Stimulated activated CD4-positive, alpha-beta T cell treated with anti-CD3 and anti-CD28 coated beads, Interleukin-2, amount 100 ng/mL, for 4 hours (primary cell): ENCODE measurements at regions not wholly inside any gene's neighbourhood (a gene's known extent, or its start where the extent isn't known, plus 50 kb on each side); places are given as distances from the start of the nearest gene placed in this dataset.

Experiments used
- DNase-seq: peaks from one replicate; pipeline ENCODE4 v3.0.0-alpha.2; 2020; ENCODE audit warnings: low read depth

- no peak for DNase-seq
Observed at GRCh38 chr5:173719731-173720082, 103.3 kb upstream of the BOD1 start.

DNA sequence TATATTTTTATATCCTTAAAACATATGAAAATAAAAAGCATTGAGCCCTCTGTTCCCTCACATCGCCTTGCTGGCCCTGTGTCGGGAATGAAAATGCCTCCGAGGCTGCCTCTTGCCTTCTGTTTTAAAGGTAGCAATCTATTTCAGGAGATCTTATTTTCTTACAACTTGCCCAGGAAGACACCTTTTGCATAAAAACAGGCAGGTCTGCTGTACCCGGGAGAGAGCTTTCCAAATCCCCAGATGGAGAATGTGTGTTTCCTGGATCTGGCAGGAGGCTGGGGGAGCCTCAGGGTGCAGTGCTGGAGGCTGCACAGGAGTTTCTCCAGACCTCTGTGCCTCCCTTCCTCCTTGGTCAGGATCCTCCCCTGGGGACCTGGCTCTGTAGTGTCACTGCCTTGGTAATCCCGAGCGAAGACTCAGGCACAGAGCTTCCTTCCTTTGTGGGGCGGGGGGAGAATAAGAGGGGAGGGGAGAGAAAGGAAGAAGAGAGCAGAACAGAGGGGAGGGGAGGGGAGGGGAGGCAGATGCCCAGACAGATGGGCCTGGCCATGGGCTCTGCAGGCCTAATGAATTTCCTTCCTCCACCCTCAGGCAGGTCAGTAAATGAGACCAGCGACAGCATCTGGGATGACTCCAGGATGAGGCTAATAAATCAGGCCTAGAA is 104.0 kb upstream of the BOD1 start:
- no peak for DNase-seq

DNA sequence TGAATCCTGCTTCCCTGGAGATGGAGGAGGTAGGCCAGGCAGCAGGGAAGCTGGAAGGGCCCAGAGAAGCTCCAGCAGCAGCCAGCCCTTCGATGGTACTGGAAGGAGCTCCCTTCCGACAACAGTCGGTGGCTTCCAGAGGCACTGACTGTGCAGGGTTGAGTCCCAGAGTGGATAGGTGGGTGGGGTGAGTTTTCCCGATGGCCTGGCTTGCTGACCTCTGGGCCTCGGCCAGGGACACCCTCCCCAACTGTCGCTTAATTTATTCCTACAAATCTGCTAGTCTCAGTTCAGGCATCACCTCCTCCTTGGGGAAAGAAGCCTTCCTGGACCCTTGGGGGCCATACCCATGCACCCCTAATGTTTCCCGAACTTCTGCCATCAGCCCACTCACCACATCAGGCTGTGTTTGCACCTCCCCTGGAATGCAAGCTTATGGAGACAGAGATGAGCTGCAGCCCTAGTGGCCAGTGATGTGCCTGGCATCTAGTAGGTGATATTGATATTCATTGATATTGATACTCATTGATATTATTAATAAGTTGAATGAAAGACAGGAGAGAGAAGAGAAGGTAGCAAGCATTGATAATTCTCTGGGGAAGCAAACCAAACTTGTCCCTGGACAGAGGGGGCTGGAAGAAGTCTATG is 104.6 kb upstream of the BOD1 start:
- no peak for DNase-seq

GRCh38 chr5:173721601-173722232 is 105.3 kb upstream of the BOD1 start:
- DNase-seq: no peak

DNA sequence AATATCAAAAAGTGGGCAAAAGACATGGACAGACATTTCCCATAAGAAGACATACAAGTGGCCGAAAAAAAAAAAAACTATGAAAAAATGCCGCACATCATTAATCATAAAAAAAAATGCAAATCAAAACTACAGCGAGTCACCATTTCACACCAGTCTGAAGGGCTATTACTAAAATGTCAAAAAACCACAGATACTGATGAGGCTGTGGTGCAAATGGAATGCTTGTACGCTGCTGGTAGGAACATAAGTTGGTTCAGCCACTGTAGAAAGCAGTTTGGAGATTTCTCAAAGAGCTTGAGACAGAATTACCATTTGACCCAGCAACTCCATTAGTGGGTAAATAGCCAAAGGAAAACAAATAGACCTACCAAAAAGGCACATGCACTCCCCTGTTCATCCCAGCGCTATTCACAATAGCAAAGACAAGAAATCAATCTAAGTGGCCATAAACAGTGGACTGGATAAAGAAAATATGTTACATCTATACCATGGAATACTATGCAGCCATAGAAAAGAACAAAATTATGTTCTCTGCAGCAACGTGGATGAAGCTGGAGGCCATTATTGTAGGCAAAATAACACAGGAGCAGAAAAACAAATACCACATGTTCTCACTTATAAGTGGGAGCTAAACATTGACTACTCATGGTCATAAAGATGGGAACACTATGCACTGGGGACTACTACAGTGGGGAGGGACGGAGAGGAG is 110.6 kb upstream of the BOD1 start:
- no peak for DNase-seq

DNA sequence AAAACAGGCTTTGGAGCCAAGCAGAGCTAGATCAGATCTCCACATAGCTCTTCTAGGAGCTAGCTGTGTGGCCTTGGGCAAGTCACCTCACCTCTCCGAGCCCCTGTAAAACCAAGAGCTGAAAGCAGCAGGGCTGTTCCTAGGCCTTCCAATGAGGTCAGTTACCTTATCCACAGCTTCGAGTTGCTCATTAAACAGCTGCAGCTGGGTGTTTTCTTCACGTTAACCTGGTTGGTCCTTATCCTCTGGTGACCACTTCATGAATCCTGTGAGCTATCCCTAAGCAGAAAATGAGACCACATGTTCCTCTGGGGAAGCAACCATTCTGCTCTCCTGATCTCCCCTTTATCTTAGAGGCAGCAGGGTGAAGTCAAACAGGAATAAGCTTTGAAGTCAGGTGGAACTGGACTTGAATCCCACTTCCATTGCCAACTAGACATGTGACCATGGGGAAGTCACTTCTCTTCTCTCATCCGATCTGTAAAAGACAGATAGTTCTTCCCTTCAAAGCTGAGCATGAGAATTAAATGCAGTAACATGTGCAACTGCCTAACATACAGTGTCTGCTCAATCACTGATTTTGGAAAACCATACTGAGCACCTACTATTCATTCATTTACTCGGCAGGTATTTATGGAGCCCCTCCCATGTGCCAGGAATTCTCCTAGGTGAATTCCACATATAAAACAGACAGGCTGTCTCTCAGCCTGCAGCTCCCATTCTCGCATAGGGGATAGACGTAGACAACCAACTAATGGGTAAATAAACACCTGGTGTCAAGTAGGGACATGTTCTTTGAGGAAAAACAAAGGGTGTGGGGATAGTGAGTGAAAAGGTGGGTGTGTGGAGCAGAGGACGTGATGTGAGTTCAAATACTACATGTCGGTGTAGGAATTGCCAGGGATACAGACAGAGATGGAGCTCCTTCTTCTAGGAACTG is 111.7 kb upstream of the BOD1 start:
- no peak for DNase-seq

GRCh38 chr5:173729079-173729765 is 112.8 kb upstream of the BOD1 start:
- DNase-seq: no peak

DNA sequence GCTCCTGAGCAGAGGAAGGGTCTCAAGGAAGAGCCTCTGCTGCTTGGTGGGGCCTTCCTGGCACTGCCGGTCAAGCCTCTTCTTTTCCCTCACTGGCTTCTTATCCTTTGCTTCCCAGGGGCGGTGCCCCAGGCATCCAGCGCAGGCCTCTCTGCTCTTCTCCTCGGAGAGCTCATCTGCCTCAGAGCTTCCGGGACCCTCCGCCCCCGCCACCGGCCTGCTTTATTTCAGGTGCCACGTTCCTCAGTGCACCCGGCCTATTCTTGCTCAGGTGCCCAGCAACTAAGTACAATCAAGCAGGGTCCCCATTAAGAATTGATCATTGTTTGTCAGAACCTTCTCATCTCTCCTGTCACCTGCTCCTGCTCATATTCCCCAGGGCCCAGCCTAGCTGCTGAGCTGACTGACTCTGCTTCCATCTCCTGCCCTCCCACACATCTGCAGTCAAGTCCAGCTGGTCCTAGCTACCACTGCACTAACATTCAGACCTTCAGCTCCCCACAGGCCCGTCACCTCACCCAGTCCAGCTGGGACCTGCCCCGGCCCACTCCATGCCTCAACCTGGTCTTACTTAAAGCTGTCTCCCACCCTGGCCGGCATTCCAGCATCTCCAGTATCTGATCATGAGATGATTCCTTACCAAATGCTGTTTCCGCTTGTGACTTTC is 114.3 kb upstream of the BOD1 start:
- no peak for DNase-seq

- no peak for DNase-seq
Observed at GRCh38 chr5:173733021-173733420, 116.6 kb upstream of the BOD1 start.

DNA sequence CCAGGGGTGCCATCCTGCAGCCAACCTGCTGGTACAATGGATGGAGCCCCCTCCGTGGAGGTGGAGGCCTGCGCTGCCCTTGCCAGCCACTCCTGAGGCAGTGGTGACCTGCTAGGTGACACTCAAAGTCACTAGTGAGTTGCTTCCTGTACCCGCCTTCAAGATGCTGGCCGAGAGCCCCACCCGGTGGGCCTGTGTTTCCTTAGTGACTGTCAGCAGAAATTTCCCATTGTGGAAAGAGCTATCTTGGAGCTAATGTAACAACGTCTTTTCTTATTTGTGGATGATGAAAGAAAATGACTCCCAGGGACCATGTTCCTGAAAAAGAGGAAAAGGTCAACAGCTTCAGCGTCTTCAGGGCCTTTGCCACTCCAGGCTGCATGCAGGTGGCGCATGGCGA is 117.0 kb upstream of the BOD1 start:
- no peak for DNase-seq

DNA sequence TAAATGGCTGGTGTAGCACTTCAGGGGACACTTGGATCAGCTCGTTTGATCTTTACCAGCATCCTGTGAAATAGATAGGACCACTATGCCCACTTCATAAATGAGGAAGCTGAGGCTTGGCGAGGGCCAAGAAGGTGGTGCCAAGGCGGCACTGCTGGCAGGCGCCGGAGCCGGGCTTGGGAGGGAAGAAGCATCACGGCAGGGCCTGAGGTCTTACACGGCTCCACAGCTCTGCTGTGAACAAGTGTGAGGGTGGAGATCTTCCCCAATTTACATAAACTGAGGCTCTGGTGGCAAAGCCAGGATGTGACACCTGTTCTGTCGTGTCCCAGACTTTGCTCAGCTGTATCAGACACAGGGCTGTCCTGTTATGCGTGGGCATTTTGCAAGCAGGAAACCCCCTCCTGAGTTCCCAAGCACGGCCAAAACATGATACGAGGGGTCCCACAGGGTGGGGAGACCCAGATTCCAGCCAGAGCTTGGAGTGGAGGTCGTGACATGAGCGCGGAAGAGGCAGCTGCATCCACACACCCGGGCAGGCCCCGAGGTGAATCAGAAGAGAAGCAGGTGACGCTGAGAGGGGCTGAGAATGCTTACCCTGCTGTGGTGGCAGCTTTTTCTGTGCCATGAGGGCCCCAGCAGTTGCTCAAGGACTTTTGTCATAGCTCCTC is 117.5 kb upstream of the BOD1 start:
- DNase-seq: no peak

DNA sequence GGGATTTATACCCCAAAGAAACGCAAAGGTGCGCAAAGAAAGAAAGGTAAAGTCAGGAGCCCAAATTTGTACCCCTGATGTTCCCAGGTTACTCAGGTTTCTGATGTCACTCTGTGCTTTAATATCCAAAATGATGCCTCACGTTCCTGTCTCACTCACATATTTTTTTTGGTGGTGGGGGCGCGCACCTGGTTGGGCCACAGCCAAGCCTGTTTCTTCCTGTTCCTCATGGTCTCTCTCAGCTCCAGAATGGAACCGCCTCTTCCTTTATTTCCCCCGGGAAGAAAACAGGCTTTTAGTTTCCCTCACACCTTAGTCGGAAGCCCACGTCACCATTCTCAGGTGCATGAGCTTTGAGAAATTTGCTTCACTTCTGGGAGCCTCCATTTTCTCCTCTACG is 118.3 kb upstream of the BOD1 start:
- no peak for DNase-seq

DNA sequence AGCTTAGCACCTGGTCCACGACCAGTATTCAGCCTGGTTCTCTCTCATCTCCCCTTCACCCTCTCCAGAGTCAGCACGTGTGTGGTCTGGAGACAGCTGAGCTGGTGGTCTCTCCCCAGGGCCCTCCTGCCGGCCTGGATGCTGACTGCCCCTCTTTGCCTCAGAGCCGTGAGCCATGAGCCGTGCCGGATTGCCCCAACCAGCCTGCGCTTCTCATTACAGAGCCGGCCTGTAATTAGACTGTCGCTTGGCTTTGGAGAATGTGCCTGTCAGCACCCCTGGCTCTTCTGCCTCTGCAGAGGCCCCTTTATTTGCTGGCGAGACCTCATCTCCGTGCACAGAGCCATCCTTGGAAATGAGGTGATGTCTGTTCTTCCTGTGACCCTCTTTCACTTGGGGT is 118.7 kb upstream of the BOD1 start:
- DNase-seq: no peak

DNA sequence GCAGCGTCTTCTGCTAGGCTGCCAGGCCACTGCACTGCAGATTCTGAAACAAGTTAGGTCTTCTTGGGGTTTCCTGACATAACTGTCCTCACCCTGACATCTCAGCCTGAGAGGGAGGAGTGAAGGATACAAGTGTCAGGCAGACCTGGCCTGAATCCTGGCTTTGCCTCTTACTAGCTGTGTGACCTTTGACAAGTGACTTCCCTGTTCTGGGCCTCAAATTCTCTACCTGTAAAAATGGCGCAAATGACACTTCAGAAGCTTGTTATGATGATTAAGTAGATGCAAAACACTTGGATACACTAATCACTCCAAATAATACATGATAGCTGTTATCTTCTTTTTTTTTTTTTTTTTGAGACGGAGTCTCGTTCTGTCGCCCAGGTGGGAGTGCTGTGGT is 119.2 kb upstream of the BOD1 start:
- no peak for DNase-seq

- no peak for DNase-seq
Observed at GRCh38 chr5:173736374-173736773, 119.9 kb upstream of the BOD1 start.

- no peak for DNase-seq
Observed at GRCh38 chr5:173736923-173737412, 120.5 kb upstream of the BOD1 start.

GRCh38 chr5:173739741-173740140 is 123.3 kb upstream of the BOD1 start:
- DNase-seq: no peak

DNA sequence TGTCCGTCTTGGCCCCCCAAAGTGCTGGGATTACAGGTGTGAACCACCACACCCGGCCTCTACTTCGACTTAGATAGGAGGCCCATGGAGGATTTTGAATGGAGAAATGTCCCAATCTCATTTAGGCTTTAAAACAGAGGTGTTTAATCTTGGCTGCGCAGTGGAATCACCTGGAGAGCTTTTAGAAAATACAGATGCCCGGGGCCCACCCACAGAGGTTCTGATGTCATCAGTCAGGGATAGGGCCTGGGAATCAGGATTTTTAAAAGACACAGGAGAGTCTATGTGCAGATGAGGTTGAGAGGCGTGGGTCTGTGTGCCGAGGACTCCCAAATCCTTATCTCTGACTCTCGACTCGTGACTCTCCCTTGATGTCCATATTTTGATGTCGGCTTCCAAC is 124.0 kb upstream of the BOD1 start:
- DNase-seq: no peak

- DNase-seq: no peak
Observed at GRCh38 chr5:173741087-173741486, 124.6 kb upstream of the BOD1 start.
